ENCODE measurements at regions not wholly inside any gene's neighbourhood (a gene's known extent, or its start where the extent isn't known, plus 50 kb on each side); places are given as distances from the start of the nearest gene placed in this dataset.

GRCh38 chr11:115910379-115910778, 406.2 kb upstream of the CADM1 start:
- intact Hi-C loops (cut with DNase I): no loop called here
- FAIRE-seq: no peak

GRCh38 chr11:115906171-115906570, 402.0 kb upstream of the CADM1 start:
- Histone ChIP-seq H3K9ac (ENCODE audit: low read length in 3 of 3) (no peak overlapping the region), H3K9me3 (ENCODE audit: control insufficient read depth in 2 of 3, insufficient read depth in 1 of 3, low read length in 3 of 3) (no peaks in the 10 kb centered on the region), H3K27ac (ENCODE audit: low read depth in 2 of 2, low read length in 2 of 2) (no peak overlapping the region), H3K27me3 (ENCODE audit: control insufficient read depth, insufficient read depth, low read length) (no peaks in the 10 kb centered on the region), H3K4me1 (ENCODE audit: control insufficient read depth in 2 of 3, insufficient read depth in 2 of 3, low read depth in 1 of 3, low read length in 3 of 3) (no peaks in the 10 kb centered on the region), H3K4me3 (ENCODE audit: low read length in 3 of 3) (no peak overlapping the region), H3K36me3 (ENCODE audit: control insufficient read depth in 2 of 3, insufficient read depth in 3 of 3, low read length in 3 of 3) (no peaks in the 10 kb centered on the region)
- intact Hi-C loops (cut with DNase I): no loop called here
- DNase-seq (no peak), FAIRE-seq (no peak)
- TF ChIP-seq CTCF (IDR thresholded peaks at IDR 0.05; ENCODE audit: borderline replicate concordance, extremely low read depth, insufficient read depth): no peak

More at GRCh38 chr11:115910379-115910778, 406.2 kb upstream of the CADM1 start:
- no peaks in the 10 kb centered on the region for H3K36me3 ChIP-seq (ENCODE audit: control insufficient read depth in 2 of 3, insufficient read depth in 3 of 3, low read length in 3 of 3)
- no peaks in the 10 kb centered on the region for H3K27me3 ChIP-seq (ENCODE audit: control insufficient read depth, insufficient read depth, low read length)
- H3K9me3 ChIP-seq (ENCODE audit: control insufficient read depth in 2 of 3, insufficient read depth in 1 of 3, low read length in 3 of 3): no peaks in the 10 kb centered on the region
- no peak for TF ChIP-seq CTCF (IDR thresholded peaks at IDR 0.05; ENCODE audit: borderline replicate concordance, extremely low read depth, insufficient read depth)
- no peak overlapping the region for H3K27ac ChIP-seq (ENCODE audit: low read depth in 2 of 2, low read length in 2 of 2)
- no peaks in the 10 kb centered on the region for H3K4me1 ChIP-seq (ENCODE audit: control insufficient read depth in 2 of 3, insufficient read depth in 2 of 3, low read depth in 1 of 3, low read length in 3 of 3)
- H3K9ac ChIP-seq (ENCODE audit: low read length in 3 of 3): no peak overlapping the region
- H3K4me3 ChIP-seq (ENCODE audit: low read length in 3 of 3): no peak overlapping the region
- no peak for DNase-seq

GRCh38 chr11:115905341-115906000, 401.3 kb upstream of the CADM1 start:
- DNase-seq (no peak), FAIRE-seq (no peak)
- H3K9ac ChIP-seq (ENCODE audit: low read length in 3 of 3): no peak overlapping the region
- H3K27ac ChIP-seq (ENCODE audit: low read depth in 2 of 2, low read length in 2 of 2): no peak overlapping the region
- intact Hi-C loops (cut with DNase I): no loop called here
- H3K9me3 ChIP-seq (ENCODE audit: control insufficient read depth in 2 of 3, insufficient read depth in 1 of 3, low read length in 3 of 3): no peaks in the 10 kb centered on the region
- no peak for TF ChIP-seq CTCF (IDR thresholded peaks at IDR 0.05; ENCODE audit: borderline replicate concordance, extremely low read depth, insufficient read depth)
- no peaks in the 10 kb centered on the region for H3K36me3 ChIP-seq (ENCODE audit: control insufficient read depth in 2 of 3, insufficient read depth in 3 of 3, low read length in 3 of 3)
- no peaks in the 10 kb centered on the region for H3K27me3 ChIP-seq (ENCODE audit: control insufficient read depth, insufficient read depth, low read length)
- no peaks in the 10 kb centered on the region for H3K4me1 ChIP-seq (ENCODE audit: control insufficient read depth in 2 of 3, insufficient read depth in 2 of 3, low read depth in 1 of 3, low read length in 3 of 3)
- H3K4me3 ChIP-seq (ENCODE audit: low read length in 3 of 3): no peak overlapping the region

GRCh38 chr11:115903179-115903578, 399.0 kb upstream of the CADM1 start:
- H3K4me1 ChIP-seq (ENCODE audit: control insufficient read depth in 2 of 3, insufficient read depth in 2 of 3, low read depth in 1 of 3, low read length in 3 of 3): no peaks in the 10 kb centered on the region
- DNase-seq (no peak), FAIRE-seq (no peak)
- intact Hi-C loops (cut with DNase I): no loop called here
- no peak overlapping the region for H3K27ac ChIP-seq (ENCODE audit: low read depth in 2 of 2, low read length in 2 of 2)
- no peaks in the 10 kb centered on the region for H3K9me3 ChIP-seq (ENCODE audit: control insufficient read depth in 2 of 3, insufficient read depth in 1 of 3, low read length in 3 of 3)
- no peak for TF ChIP-seq CTCF (IDR thresholded peaks at IDR 0.05; ENCODE audit: borderline replicate concordance, extremely low read depth, insufficient read depth)
- no peaks in the 10 kb centered on the region for H3K36me3 ChIP-seq (ENCODE audit: control insufficient read depth in 2 of 3, insufficient read depth in 3 of 3, low read length in 3 of 3)
- H3K9ac ChIP-seq (ENCODE audit: low read length in 3 of 3): no peak overlapping the region
- no peaks in the 10 kb centered on the region for H3K27me3 ChIP-seq (ENCODE audit: control insufficient read depth, insufficient read depth, low read length)
- H3K4me3 ChIP-seq (ENCODE audit: low read length in 3 of 3): no peak overlapping the region
